HG03342 (cell line): ENCODE measurements at regions not wholly inside any gene's neighbourhood (a gene's known extent, or its start where the extent isn't known, plus 50 kb on each side); places are given as distances from the start of the nearest gene placed in this dataset.

Experiments
- ATAC-seq: cut with Tn5 transposase; IDR thresholded peaks from one replicate; pipeline ENCODE4 v1.9.1; 2021; ENCODE audit warnings: mild to moderate bottlenecking, moderate library complexity; ENCODE audit not compliant: unreplicated experiment

DNA sequence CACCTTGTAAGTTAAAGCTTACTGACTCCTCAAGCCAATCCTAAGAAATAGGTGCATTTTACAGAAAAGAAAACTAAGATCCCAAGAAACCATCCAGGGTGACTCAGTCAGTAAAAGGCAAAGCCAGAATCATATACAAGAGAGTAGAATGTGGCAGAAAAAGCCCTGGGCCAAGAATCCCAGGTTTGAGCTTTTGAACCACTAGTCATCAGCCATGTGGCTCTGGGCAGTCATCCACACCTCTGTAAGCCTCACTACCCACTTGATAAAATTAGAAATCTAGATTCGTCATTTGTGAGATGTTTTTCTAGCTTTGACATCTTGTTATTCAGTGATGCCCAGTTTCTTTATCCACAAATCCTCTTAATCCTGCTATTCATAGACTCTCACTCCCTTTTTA, 122.2 kb upstream of the PDE5A start:
- ATAC-seq = no peak

DNA sequence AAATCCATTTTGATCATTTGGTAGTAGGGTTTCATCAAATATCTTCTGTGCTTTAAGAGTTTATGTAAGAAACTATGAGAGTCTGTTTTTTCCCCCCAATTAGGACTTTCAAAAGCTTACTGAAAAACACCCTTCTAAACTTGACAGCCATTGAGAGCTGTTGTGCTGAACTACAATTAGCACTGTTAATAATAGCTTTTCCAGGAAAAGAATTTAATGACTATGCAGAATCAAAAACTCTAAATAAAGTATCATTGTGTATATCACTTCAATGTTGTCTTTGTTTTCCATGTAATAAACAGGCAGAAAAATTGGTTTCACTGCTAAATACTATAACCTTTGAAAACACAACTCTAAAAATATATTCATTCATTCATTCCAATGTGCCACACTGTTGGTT, 121.4 kb upstream of the PDE5A start:
- ATAC-seq = no peak

DNA sequence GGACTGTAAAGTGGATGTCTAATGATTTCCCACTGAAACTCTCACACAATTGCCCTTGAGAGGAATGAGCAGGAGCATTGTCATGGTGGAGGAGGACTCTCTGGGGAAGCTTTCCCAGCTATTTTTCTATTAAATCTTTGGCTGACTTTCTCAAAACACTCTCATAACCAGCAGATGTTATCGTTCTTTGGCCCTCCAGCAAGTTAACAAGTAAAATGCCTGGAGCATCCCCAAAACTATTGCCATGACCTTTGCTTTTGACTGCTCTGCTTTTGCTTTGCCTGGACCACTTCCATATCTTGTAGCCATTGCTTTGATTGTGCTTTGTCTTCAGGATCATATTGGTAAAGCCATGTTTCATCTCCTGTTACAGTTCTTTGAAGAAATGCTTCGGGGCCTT, 120.2 kb upstream of the PDE5A start:
- ATAC-seq = no peak

DNA sequence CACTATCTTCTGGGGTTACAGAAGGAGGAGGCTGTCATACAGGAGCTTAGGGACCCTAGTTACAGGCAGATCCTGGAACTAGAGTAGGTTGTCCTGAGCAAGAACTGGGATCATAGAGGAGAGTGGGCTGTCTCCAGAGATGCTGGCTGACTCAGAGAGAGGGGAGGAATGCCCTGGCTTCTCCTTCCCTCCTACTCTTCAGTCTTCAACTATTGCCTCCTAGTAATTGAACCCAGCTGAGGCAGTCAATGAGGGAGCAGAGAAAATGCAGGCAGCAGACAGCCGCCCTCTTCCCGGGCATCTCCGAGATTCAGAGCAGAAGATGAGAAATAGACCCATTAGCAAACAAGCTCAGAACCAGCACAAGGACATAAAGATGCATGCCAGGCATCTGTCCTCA, 118.3 kb upstream of the PDE5A start:
- no peak for ATAC-seq

DNA sequence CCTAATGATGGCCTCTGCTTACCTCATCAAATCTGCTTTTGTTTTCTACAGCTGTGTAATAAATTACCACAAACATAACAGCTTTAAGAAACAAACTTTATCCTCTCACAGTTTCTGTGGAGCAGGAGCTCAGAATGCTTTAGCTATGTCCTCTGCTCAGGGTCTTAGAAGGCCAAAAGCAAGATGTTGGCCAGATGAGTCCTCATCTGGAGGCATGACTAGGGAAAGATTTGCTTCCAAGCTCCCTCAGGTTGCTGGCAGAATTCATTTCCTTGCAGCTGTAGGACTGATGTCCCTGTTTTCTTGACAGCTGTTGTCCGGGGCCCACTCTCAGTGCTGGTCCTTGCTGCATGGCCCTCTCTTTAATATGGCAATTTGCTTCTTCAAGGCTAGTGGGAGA, 116.7 kb upstream of the PDE5A start:
- ATAC-seq = no peak

DNA sequence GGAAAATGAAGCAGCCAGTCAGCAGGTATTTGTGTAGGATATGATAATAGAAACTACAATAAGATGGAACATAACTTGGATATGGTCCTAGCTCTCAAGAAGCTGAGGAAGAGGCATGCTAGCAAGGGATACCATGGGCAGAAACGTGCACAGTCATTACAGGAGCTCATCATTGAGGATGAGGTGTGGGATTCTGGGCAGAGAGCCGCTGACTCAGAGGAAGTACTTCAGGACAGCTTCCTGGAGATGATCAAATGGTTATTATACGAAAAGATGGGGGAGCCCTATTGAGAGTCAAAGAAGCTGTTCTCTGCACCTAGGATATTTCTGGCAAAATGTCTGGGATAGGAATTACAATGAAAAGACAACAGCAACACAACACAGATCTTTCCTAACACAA, 116.0 kb upstream of the PDE5A start:
- ATAC-seq = no peak

DNA sequence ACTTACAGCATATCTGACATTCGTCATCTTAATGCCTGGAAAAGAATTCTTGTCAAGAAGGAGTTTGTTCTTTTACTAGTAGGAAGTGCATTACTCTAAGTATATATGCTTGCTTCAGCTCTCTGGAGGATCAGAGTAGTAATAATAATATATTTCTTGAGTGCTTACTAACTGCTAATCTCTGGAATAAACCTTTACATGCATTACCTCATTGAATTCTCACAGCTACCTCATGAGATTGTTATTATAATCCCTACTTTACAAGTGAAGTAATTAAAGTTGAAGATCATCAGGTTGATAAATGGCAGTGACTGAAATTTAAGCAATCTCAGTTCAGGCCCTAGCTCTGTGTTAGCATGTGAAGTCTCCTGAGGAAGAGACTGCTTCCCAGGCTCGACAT, 115.0 kb upstream of the PDE5A start:
- ATAC-seq = no peak

DNA sequence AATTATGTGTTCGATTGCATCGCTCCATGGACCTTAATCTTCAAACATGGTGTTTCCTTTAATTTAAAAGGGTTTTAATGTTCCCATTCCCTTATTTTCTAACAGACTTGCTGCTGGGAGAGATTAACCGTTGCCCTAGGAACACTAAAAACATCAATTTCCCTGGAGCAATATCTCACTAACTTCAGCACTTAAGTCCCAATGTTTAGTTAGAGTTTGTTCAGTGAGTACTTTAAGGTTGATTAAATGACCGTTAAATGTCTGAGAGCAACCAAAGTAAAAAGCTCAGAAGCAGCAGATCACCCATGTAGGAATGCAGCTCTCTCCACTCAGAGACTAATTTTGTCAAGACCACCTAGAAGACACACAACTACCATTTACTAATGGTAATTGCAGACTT, 111.2 kb upstream of the PDE5A start:
- ATAC-seq = no peak

DNA sequence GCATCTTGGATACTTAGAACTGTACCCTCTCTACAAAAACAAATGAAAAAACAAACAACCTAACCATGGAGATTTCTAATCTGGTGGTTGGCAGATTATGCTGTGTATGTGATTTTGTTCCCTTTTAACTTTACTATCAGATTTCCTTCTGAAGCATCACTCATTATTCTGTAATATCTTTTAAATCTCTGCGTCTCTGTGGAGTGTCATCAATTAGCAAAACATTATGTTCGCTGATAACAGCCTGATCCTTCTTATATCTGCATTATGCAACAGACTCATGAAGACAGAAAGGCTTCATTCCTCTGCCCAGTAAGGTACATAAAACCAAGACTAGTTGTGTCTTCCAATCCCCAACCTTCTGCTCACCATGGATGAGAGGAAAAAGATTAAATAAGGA, 110.3 kb upstream of the PDE5A start:
- no peak for ATAC-seq

DNA sequence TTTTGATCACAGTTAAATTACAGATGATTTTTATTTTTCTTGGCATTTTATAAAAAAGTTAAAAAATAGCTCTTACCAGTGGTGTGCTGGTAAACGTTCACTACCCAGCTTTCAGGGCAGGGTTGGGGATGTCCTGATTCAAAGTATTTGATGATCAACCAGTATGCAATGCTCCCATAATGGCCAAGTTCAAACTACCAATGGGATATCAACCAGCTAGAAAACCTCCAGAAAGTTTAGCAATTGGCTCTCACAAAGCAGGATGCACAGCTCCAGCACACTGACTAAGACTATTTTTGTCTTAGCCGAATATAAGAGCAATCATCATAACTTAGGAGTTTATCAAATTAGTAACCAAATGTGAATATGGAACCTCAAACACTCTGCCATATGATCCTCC, 108.0 kb upstream of the PDE5A start:
- no peak for ATAC-seq

DNA sequence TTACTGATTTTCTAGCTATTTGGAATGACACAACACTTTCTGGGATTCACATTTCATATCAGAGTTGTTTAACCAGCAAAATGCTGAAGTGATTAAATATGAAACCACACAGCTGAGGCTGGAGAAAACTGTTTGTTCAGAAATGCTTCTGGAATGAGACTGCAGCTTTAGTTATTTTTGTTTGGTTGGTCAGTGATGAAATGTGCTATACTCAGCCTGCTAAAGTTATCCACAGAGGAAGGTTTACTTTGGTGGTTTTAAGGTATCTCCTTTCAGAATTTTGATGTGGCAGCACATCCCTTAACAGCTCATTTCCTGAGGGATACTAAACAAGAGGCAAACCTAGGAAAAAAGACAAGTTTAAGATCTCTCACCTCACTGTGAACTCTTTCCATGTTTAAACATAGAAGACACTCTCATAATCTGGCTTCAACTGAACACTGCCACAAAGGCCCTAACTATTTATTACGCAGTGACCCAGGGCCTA, 106.6 kb upstream of the PDE5A start:
- no peak for ATAC-seq

DNA sequence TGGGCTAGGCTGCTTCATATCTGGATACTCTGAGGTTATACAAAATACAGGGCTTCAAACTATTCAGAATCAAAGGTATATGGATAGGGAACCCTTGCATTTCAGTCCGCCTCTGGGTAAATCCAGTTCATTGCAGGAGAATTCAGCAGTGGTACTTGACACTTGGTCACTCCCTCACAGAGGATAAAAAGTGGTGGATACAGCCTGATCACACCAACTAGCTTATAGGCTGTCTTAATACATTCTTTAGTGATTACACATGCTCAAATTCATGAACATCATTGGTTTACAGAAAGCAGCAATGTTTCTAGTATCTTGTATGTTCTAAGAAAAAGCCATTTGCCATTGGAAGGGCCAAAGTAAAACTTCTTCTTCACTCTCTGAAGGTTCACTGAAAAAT, 104.8 kb upstream of the PDE5A start:
- ATAC-seq = no peak

DNA sequence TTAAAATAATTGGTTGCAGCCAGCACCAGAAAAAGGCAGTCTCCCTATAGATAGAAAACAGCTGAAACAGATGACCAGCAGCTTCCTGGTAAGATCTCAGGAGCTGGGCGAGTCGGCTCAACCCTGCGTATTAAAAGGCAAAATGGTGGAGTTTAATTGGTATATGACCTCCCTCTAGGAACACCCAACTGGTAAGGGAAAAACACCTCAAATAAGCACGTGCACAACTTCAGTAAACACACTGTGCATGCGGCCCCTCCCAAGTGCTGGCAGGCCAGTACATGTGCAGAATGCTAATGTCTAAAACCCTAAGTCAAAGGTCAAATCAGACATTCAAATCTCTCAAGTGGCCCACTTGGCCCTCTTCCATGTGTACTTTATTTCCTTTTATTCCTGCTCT, 103.2 kb upstream of the PDE5A start:
- no peak for ATAC-seq

DNA sequence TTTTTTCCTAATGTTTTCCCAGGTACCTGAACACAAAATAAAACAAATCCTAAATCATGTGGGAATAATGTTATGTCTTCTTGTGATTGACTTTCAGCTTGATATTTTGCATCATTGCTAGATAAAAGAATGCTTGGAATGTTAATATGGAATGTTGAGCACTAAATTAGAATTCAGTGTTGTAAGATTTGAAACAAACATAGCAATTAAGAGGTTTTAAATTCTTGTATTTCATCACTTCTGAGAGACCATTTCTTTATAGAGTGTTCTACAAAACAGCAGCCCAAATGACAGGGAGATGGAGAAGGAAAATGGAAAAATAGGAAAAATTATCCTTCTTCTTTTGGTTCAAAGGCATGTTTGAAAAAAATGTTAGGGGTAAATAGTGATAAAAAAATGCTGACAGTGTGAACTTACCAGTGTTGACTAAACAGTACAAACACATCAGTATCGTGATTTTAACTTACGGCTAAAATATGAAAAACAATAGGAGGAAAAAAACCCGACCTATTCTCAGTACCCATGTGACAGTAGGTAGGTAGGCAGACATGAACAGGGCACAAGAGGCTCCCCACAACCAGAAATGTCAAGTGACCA, 102.6 kb upstream of the PDE5A start:
- ATAC-seq = no peak

DNA sequence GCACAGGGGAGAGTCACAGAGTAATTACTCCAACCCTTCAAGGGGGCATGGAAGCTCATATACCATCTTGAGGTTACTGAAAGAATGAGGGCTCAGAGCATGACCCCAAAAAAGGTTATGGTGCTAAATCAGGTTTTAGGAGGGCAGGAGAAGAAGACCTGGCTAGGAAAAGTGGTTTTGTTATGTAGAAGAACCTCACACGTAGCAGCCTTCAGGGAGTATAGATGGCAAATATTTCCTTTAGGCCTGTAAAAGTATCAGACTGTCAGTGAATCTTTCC, 102.0 kb upstream of the PDE5A start:
- no peak for ATAC-seq

DNA sequence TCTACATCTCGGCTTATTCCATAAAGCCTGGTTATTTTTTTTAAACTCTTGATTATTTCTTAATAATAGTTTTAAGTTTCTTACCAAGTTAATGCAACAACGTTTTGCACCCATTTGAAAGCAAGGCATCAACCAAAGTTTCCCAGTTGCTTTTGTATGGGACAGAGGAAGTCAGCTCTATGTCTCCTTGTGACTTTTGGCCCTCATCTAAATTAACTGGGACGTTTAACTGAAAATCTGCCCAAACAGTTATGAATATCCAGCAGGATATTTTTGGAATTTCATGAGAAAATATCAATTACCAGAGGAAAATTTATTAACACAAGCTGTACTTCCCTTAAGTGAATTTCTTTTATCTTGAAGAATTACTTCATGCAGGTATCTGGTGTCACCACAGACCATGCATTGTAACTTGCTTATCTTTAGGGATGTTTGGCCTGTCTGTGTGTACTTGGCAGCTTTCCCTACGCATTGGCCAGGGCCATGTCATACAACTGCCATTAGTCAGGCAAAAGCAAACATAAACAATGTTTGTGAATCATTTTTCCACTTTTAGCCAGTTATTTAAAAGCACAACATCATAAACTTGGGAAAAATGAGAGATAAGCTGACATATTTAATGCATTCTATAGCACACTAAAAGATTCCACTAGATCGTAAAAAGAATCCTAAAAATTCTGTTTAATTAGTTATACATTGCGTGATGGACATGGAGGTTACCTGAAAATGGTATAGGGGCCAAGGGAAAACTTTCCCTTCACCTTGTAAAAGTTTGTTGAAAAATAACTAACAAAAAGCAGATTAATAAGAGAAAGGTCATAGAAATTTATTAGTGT, 101.4 kb upstream of the PDE5A start:
- no peak for ATAC-seq

DNA sequence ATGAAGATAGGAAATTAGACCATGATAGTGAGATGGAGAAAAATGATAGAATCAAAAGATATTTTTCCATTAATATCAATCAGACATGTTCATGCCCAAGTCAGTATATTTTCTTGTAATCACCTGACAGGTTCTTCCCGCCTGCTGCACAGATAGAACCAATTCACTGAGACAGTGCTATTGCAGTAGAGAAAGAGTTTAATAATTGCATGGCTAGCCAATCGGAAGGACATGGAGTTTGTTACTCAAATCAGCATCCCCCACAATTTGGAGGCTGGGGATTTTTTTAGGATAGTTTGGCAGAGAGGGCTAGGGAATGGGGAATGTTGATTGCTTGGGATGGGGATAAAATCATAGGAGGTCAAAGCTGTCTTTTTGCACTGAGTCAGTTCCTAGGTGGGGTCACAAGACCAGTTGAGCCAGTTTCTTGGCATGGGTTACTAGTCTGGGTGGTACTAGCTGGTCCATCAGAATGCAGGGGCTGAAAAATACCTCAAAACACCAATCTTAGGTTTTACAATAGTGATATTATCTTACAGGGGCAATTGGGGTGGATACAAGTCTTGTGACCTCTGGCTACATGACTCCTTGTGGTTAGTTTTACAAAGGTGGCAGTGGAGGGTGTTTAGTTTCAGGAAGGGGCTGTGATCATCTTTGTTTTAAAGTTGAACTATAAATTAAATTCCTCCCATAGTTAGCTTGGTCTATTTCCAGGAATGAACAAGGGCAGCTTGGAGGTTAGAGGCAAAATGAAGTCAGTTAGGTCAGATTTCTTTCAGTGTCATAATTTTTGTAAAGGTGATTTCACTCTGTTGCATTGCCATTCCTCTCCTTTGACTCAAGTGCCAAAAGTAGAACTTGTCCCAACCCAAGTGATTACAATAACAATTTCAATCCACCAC, 100.3 kb upstream of the PDE5A start:
- ATAC-seq = no peak

DNA sequence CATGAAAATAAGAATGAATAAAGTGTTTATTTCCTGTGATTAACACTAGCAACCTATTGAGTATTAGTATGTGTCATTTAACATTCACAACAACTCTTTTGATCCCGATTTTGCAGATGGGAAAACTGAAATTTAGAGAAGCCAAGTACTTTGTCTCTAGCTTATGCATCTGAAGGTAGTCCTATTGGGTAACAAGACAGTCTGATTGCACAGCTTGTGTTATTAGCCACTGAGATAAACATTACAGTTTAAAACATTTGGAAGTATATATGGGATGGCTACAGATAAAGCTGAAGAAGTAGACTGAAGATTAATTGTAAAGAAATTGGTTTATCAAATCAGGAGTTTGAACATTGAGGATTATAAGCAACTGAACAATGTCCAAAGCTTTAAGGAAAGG, 99.6 kb upstream of the PDE5A start:
- no peak for ATAC-seq

DNA sequence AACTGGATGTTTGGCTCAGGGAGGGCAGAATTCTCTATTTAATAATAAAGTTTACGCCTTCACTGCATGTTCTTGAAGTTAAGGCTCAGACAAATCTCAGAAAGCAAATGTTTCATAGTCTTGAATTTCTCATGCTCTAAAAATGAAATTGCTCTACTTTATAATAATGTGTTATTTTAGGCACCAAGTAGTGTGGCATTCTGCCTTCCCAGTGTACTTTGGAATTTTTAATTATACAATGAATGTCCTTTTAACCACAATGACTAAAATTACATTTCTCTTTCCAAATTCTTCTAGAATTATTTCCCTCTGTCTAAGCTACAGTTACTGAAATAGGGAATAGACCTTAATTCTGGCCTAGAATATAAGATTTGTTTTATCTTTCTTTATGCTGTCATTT, 97.9 kb upstream of the PDE5A start:
- ATAC-seq = no peak

DNA sequence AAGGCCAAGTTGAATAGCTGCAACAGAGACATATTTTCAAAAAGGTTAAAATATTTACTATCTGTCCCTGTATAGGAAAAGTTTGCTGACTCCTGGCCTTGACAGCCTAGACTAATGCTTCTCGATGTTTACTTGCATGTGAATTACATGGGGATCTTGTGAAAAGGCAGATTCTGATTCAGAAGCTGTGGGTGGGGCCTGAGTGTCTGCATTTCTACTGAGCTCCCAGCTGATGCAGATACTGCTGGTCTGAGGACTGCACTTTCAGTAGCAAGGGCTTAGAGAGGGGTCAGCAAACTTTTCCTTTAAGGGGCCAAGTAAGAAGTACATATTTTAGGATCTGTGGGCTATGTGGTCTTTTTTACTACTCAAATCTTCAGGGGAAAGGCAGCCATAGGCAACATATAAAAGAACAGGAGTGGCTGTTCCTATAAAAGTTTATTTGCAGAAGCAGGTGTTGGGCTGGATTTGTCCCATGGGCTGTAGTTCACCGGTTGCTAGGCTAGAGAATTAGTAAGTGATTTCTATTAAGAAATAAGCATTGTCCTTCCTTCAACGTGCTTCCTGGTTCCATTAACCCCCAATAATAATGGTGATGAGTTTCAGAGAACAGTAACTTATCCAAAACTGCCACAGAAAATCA, 97.2 kb upstream of the PDE5A start:
- no peak for ATAC-seq

DNA sequence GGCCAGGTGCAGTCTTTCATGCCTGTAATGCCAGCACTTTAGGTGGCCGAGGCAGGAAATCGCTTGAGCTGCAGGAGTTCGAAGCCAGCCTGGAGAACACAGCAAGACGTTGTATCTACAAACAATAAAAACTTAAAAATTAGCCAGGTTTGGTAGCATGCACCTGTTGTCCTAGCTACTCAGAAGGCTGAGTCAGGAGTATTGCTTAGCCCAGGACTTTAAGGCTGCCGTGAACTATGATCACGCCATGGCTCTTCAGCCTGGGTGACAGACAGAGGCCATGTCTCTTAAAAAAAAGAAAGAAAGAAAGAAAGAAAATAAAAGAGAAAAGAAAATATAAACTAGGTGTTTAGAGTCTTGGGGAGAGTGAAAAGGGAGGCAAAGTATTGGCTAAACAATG, 96.4 kb upstream of the PDE5A start:
- no peak for ATAC-seq
